ENCODE measurements at regions not wholly inside any gene's neighbourhood (a gene's known extent, or its start where the extent isn't known, plus 50 kb on each side); places are given as distances from the start of the nearest gene placed in this dataset.
"Not testable (repeated sequence)": the region's sequence is repeated elsewhere in the genome, so short reads cannot be mapped to it uniquely, and the experiment has no call there.

- no peaks in the 10 kb centered on the region for H3K9me3 ChIP-seq (ENCODE audit: low read length)
- H3K9me2 ChIP-seq (ENCODE audit: insufficient read depth, low read length), result no peaks in the 10 kb centered on the region
- H4K20me1 ChIP-seq (ENCODE audit: insufficient read depth), result no peaks in the 10 kb centered on the region
- H3K79me2 ChIP-seq (replicated peaks; ENCODE audit: insufficient read depth, low read length), result no peaks in the 10 kb centered on the region
- H3K4me3 ChIP-seq (ENCODE audit: low read length), result no peak overlapping the region
- no peaks in the 10 kb centered on the region for H3F3A ChIP-seq (ENCODE audit: insufficient read depth, low read length, poor library complexity, severe bottlenecking)
- no peaks in the 10 kb centered on the region for H3K27me3 ChIP-seq (ENCODE audit: insufficient read depth, low read depth, low read length)
- H3K4me2 ChIP-seq (ENCODE audit: low read length), result no peak overlapping the region
- no peak overlapping the region for H3K9ac ChIP-seq (ENCODE audit: low read length)
- H3K27ac ChIP-seq (ENCODE audit: low read length), result no peak overlapping the region
- no peak overlapping the region for H2AFZ ChIP-seq (ENCODE audit: low read depth, low read length)
- no peak for TF ChIP-seq REST (IDR thresholded peaks at IDR 0.05; ENCODE audit: borderline replicate concordance)
- no peak for TF ChIP-seq SMC3 (conservative IDR thresholded peaks at IDR 0.05; ENCODE audit: poor library complexity)
- TF ChIP-seq EZH2 (IDR thresholded peaks at IDR 0.05; ENCODE audit: borderline replicate concordance, insufficient read depth, low read length, poor library complexity, severe bottlenecking), result no peak
- TF ChIP-seq, protein P1, sequence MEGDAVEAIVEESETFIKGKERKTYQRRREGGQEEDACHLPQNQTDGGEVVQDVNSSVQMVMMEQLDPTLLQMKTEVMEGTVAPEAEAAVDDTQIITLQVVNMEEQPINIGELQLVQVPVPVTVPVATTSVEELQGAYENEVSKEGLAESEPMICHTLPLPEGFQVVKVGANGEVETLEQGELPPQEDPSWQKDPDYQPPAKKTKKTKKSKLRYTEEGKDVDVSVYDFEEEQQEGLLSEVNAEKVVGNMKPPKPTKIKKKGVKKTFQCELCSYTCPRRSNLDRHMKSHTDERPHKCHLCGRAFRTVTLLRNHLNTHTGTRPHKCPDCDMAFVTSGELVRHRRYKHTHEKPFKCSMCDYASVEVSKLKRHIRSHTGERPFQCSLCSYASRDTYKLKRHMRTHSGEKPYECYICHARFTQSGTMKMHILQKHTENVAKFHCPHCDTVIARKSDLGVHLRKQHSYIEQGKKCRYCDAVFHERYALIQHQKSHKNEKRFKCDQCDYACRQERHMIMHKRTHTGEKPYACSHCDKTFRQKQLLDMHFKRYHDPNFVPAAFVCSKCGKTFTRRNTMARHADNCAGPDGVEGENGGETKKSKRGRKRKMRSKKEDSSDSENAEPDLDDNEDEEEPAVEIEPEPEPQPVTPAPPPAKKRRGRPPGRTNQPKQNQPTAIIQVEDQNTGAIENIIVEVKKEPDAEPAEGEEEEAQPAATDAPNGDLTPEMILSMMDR (IDR thresholded peaks at IDR 0.05; ENCODE audit: poor library complexity, severe bottlenecking), result no peak
- TF ChIP-seq POLR2AphosphoS5 (IDR thresholded peaks at IDR 0.05), result no peak
- TF ChIP-seq EP300 (conservative IDR thresholded peaks at IDR 0.05; ENCODE audit: poor library complexity, severe bottlenecking), result no peak
- H3K36me3 ChIP-seq (ENCODE audit: insufficient read depth, low read length), result no peaks in the 10 kb centered on the region
Measured at GRCh38 chr6:62982951-62983350, 228.3 kb upstream of the FKBP1C start.

DNA sequence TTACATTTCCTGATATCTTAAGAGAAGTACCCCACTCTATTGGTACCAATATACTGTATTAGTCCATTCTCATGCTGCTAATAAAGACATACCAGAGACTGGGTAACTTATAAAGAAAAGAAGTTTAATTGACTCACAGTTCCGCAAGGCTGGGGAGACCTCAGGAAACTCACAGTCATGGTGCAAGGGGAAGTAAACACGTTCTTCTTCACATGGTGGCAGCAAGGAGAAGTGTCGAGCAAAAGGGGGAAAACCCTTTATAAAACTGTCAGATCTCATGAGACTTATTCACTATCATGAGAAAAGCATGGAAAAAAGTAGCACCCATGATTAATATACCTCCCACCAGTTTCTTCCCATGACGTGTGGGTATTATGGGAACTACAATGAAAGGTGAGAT lies 219.6 kb upstream of the FKBP1C start:
- H3K79me2 ChIP-seq (replicated peaks; ENCODE audit: insufficient read depth, low read length); H4K20me1 ChIP-seq (ENCODE audit: insufficient read depth); H3K27me3 ChIP-seq (ENCODE audit: insufficient read depth, low read depth, low read length); H3K9me3 ChIP-seq (ENCODE audit: low read length); H3K27ac ChIP-seq (ENCODE audit: low read length); H3F3A ChIP-seq (ENCODE audit: insufficient read depth, low read length, poor library complexity, severe bottlenecking); H3K4me3 ChIP-seq (ENCODE audit: low read length); H2AFZ ChIP-seq (ENCODE audit: low read depth, low read length); H3K9me2 ChIP-seq (ENCODE audit: insufficient read depth, low read length); H3K9ac ChIP-seq (ENCODE audit: low read length); H3K36me3 ChIP-seq (ENCODE audit: insufficient read depth, low read length); H3K4me2 ChIP-seq (ENCODE audit: low read length): not testable (repeated sequence)

DNA sequence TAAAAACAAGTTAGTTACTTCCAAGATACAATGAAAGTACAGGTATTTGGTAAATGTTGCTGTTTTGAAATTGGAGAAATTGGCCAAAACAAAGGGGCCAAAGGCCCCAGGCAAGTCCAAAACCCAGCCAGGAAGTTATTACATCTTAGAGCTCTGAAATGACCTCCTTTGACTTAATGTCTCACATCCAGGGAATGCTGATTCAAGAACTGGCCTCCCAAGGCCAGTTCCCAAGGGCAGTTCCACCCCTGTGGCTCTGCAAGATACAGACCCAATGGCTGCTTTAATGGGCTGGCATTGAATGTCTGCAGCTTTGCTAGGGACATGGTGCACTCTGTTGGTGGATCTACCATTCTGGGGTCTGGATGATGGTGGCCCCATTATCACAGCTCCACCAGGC lies 217.3 kb upstream of the FKBP1C start:
- H3K9me3 ChIP-seq (ENCODE audit: low read length), result no peaks in the 10 kb centered on the region
- H3K4me3 ChIP-seq (ENCODE audit: low read length), result no peak overlapping the region
- no peaks in the 10 kb centered on the region for H3K79me2 ChIP-seq (replicated peaks; ENCODE audit: insufficient read depth, low read length)
- H4K20me1 ChIP-seq (ENCODE audit: insufficient read depth), result no peaks in the 10 kb centered on the region
- no peak overlapping the region for H3K27ac ChIP-seq (ENCODE audit: low read length)
- H3F3A ChIP-seq (ENCODE audit: insufficient read depth, low read length, poor library complexity, severe bottlenecking), result no peaks in the 10 kb centered on the region
- H3K4me2 ChIP-seq (ENCODE audit: low read length), result no peak overlapping the region
- H2AFZ ChIP-seq (ENCODE audit: low read depth, low read length), result no peak overlapping the region
- no peaks in the 10 kb centered on the region for H3K36me3 ChIP-seq (ENCODE audit: insufficient read depth, low read length)
- no peak overlapping the region for H3K9ac ChIP-seq (ENCODE audit: low read length)
- no peaks in the 10 kb centered on the region for H3K9me2 ChIP-seq (ENCODE audit: insufficient read depth, low read length)
- H3K27me3 ChIP-seq (ENCODE audit: insufficient read depth, low read depth, low read length), result no peaks in the 10 kb centered on the region
- TF ChIP-seq SMC3 (conservative IDR thresholded peaks at IDR 0.05; ENCODE audit: poor library complexity) (no peak), EP300 (conservative IDR thresholded peaks at IDR 0.05; ENCODE audit: poor library complexity, severe bottlenecking) (no peak), REST (IDR thresholded peaks at IDR 0.05; ENCODE audit: borderline replicate concordance) (no peak), MXI1 (conservative IDR thresholded peaks at IDR 0.05; ENCODE audit: poor library complexity, severe bottlenecking) (no peak), POLR2AphosphoS5 (IDR thresholded peaks at IDR 0.05) (no peak), TAF1 (IDR thresholded peaks at IDR 0.05; ENCODE audit: low read depth) (no peak), EZH2 (IDR thresholded peaks at IDR 0.05; ENCODE audit: borderline replicate concordance, insufficient read depth, low read length, poor library complexity, severe bottlenecking) (no peak), RAD21 (conservative IDR thresholded peaks at IDR 0.05) (no peak)
- TF ChIP-seq, protein P1 (IDR thresholded peaks at IDR 0.05; ENCODE audit: poor library complexity, severe bottlenecking), result no peak

All from neural cell (in vitro differentiated cells).